BLaER1 treated with 17β-estradiol and CSF1 and Interleukin-3, amounts not matched to agents 10 nM and 100 nM (cell line): ENCODE measurements at regions not wholly inside any gene's neighbourhood (a gene's known extent, or its start where the extent isn't known, plus 50 kb on each side); places are given as distances from the start of the nearest gene placed in this dataset.

ENCODE experiments used
- H3K27ac ChIP-seq, 11 experiments: shearing (Covaris generic); formaldehyde crosslinking; 2 replicates each; pipeline ENCODE4 v1.8.1; 2022
- H3K27me3 ChIP-seq, 11 experiments: shearing (Covaris generic); formaldehyde crosslinking; 2 replicates each; pipeline ENCODE4 v1.8.1; 2022
- H3K36me3 ChIP-seq, 11 experiments: shearing (Covaris generic); formaldehyde crosslinking; 2 replicates each; pipeline ENCODE4 v1.8.1; 2022
- H3K4me1 ChIP-seq, 10 experiments: shearing (Covaris generic); formaldehyde crosslinking; 2 replicates each; pipeline ENCODE4 v1.8.1; 2022
- H3K4me2 ChIP-seq, 11 experiments: shearing (Covaris generic); formaldehyde crosslinking; 2 replicates each; pipeline ENCODE4 v1.8.1; 2022
- H3K4me3 ChIP-seq, 10 experiments: shearing (Covaris generic); formaldehyde crosslinking; 2 replicates each; pipeline ENCODE4 v1.8.1; 2022
- H3K9ac ChIP-seq, 11 experiments: shearing (Covaris generic); formaldehyde crosslinking; 2 replicates each; pipeline ENCODE4 v1.8.1; 2022
- H3K9me3 ChIP-seq, 11 experiments: shearing (Covaris generic); formaldehyde crosslinking; replicated peaks in 1 of 11; 2 replicates each; pipeline ENCODE4 v1.8.1; 2022
- H4K20me1 ChIP-seq, 11 experiments: shearing (Covaris generic); formaldehyde crosslinking; 2 replicates each; pipeline ENCODE4 v1.8.1; 2022
- Cebpa-rat ChIP-seq, 11 experiments: shearing (Covaris generic); IDR thresholded peaks; 2 replicates each; pipeline ENCODE4 v1.8.1; 2022

GRCh38 chr7:86320341-86320740 lies 323.4 kb upstream of the GRM3 start:
- no peak overlapping the region for H3K4me3 ChIP-seq
- peaks cover 0 to 7% (median 0%) of the 10 kb centered on the region in 10 experiments; a peak in 2 of 20 replicates for H3K4me1 ChIP-seq
- no peak for TF ChIP-seq Cebpa-rat (IDR thresholded peaks at IDR 0.05)
- H4K20me1 ChIP-seq = no peaks in the 10 kb centered on the region
- H3K27me3 ChIP-seq = no peaks in the 10 kb centered on the region
- H3K27ac ChIP-seq = no peak overlapping the region
- H3K9me3 ChIP-seq = no peaks in the 10 kb centered on the region
- H3K9ac ChIP-seq = no peak overlapping the region
- H3K4me2 ChIP-seq = no peak overlapping the region
- no peaks in the 10 kb centered on the region for H3K36me3 ChIP-seq

- no peaks in the 10 kb centered on the region for H3K4me1 ChIP-seq
- no peak overlapping the region for H3K4me2 ChIP-seq
- H3K36me3 ChIP-seq = no peaks in the 10 kb centered on the region
- H4K20me1 ChIP-seq = no peaks in the 10 kb centered on the region
- no peak overlapping the region for H3K27ac ChIP-seq
- TF ChIP-seq Cebpa-rat (IDR thresholded peaks at IDR 0.05) = no peak
- H3K27me3 ChIP-seq = no peaks in the 10 kb centered on the region
- H3K9me3 ChIP-seq = no peaks in the 10 kb centered on the region
- H3K9ac ChIP-seq = no peak overlapping the region
- no peak overlapping the region for H3K4me3 ChIP-seq
Observed at GRCh38 chr7:86313842-86314241, 329.9 kb upstream of the GRM3 start.

GRCh38 chr7:86301301-86301700 lies 342.4 kb upstream of the GRM3 start:
- Histone ChIP-seq H3K4me3 (no peak overlapping the region), H3K36me3 (no peaks in the 10 kb centered on the region), H3K9ac (no peak overlapping the region), H3K4me2 (no peak overlapping the region), H3K27ac (no peak overlapping the region), H3K4me1 (no peaks in the 10 kb centered on the region), H4K20me1 (no peaks in the 10 kb centered on the region), H3K9me3 (no peaks in the 10 kb centered on the region), H3K27me3 (no peaks in the 10 kb centered on the region)
- no peak for TF ChIP-seq Cebpa-rat (IDR thresholded peaks at IDR 0.05)

GRCh38 chr7:86295526-86295925 lies 348.2 kb upstream of the GRM3 start:
- Histone ChIP-seq H3K27ac (no peak overlapping the region), H3K4me1 (no peaks in the 10 kb centered on the region), H3K4me2 (no peak overlapping the region), H3K4me3 (no peak overlapping the region), H3K36me3 (no peaks in the 10 kb centered on the region), H4K20me1 (no peaks in the 10 kb centered on the region), H3K9me3 (no peaks in the 10 kb centered on the region), H3K27me3 (no peaks in the 10 kb centered on the region), H3K9ac (no peak overlapping the region)
- TF ChIP-seq Cebpa-rat (IDR thresholded peaks at IDR 0.05) = no peak

- Histone ChIP-seq H3K4me2 (no peak overlapping the region), H3K27me3 (no peaks in the 10 kb centered on the region), H3K9ac (no peak overlapping the region), H3K27ac (no peak overlapping the region), H4K20me1 (no peaks in the 10 kb centered on the region), H3K9me3 (no peaks in the 10 kb centered on the region), H3K4me3 (no peak overlapping the region), H3K36me3 (no peaks in the 10 kb centered on the region), H3K4me1 (no peaks in the 10 kb centered on the region)
- TF ChIP-seq Cebpa-rat (IDR thresholded peaks at IDR 0.05) = no peak
Observed at GRCh38 chr7:86282014-86282682, 361.6 kb upstream of the GRM3 start.

GRCh38 chr7:86280150-86280549 lies 363.6 kb upstream of the GRM3 start:
- no peaks in the 10 kb centered on the region for H4K20me1 ChIP-seq
- no peak overlapping the region for H3K27ac ChIP-seq
- H3K9me3 ChIP-seq = 0 out of 22 replicates have a peak, but pooled peaks cover 0 to 5% (median 0%) of the 10 kb centered on the region in 11 experiments
- H3K27me3 ChIP-seq = no peaks in the 10 kb centered on the region
- no peak overlapping the region for H3K9ac ChIP-seq
- no peaks in the 10 kb centered on the region for H3K36me3 ChIP-seq
- no peaks in the 10 kb centered on the region for H3K4me1 ChIP-seq
- no peak overlapping the region for H3K4me2 ChIP-seq
- no peak for TF ChIP-seq Cebpa-rat (IDR thresholded peaks at IDR 0.05)
- H3K4me3 ChIP-seq = no peak overlapping the region

- TF ChIP-seq Cebpa-rat (IDR thresholded peaks at IDR 0.05) = no peak
- Histone ChIP-seq H3K9ac (no peak overlapping the region), H3K4me2 (no peak overlapping the region), H3K27ac (no peak overlapping the region), H4K20me1 (no peaks in the 10 kb centered on the region), H3K9me3 (no peaks in the 10 kb centered on the region), H3K27me3 (no peaks in the 10 kb centered on the region), H3K4me1 (no peaks in the 10 kb centered on the region), H3K4me3 (no peak overlapping the region), H3K36me3 (no peaks in the 10 kb centered on the region)
Observed at GRCh38 chr7:86262781-86263180, 380.9 kb upstream of the GRM3 start.

GRCh38 chr7:86257894-86258293 lies 385.8 kb upstream of the GRM3 start:
- no peak overlapping the region for H3K9ac ChIP-seq
- no peaks in the 10 kb centered on the region for H3K27me3 ChIP-seq
- H3K4me3 ChIP-seq = no peak overlapping the region
- no peaks in the 10 kb centered on the region for H3K36me3 ChIP-seq
- H4K20me1 ChIP-seq = no peaks in the 10 kb centered on the region
- H3K4me1 ChIP-seq = no peaks in the 10 kb centered on the region
- TF ChIP-seq Cebpa-rat (IDR thresholded peaks at IDR 0.05) = no peak
- H3K4me2 ChIP-seq = no peak overlapping the region
- peaks cover 0 to 6% (median 0%) of the 10 kb centered on the region in 11 experiments; a peak in 2 of 22 replicates for H3K9me3 ChIP-seq
- H3K27ac ChIP-seq = no peak overlapping the region

- Histone ChIP-seq H3K27me3 (no peaks in the 10 kb centered on the region), H3K9me3 (peaks cover 0 to 6% (median 0%) of the 10 kb centered on the region in 11 experiments; a peak in 2 of 22 replicates), H3K4me3 (no peak overlapping the region), H3K4me1 (no peaks in the 10 kb centered on the region), H3K9ac (no peak overlapping the region), H3K4me2 (no peak overlapping the region), H3K36me3 (no peaks in the 10 kb centered on the region), H4K20me1 (no peaks in the 10 kb centered on the region), H3K27ac (no peak overlapping the region)
- no peak for TF ChIP-seq Cebpa-rat (IDR thresholded peaks at IDR 0.05)
Observed at GRCh38 chr7:86252406-86252805, 391.3 kb upstream of the GRM3 start.

- Histone ChIP-seq H3K4me3 (no peak overlapping the region), H3K4me1 (no peaks in the 10 kb centered on the region), H3K9me3 (no peaks in the 10 kb centered on the region), H3K27me3 (no peaks in the 10 kb centered on the region), H3K27ac (no peak overlapping the region), H4K20me1 (no peaks in the 10 kb centered on the region), H3K4me2 (no peak overlapping the region), H3K36me3 (no peaks in the 10 kb centered on the region), H3K9ac (no peak overlapping the region)
- TF ChIP-seq Cebpa-rat (IDR thresholded peaks at IDR 0.05) = no peak
Observed at GRCh38 chr7:86248977-86249376, 394.7 kb upstream of the GRM3 start.
